Parathyroid adenoma (tissue), 2 donors: ENCODE measurements at regions not wholly inside any gene's neighbourhood (a gene's known extent, or its start where the extent isn't known, plus 50 kb on each side); places are given as distances from the start of the nearest gene placed in this dataset.

Experiments used
- H2AFZ ChIP-seq: fragments of 300-600 bp; sonication (generic); one replicate; pipeline ENCODE4 v1.7.0; 2017; ENCODE audit warnings: antibody characterized with exemption, mild to moderate bottlenecking
- H3K27ac ChIP-seq: fragments of 300-600 bp; sonication (generic); one replicate; pipeline ENCODE4 v1.7.0; 2017
- H3K27me3 ChIP-seq: fragments of 300-600 bp; sonication (generic); one replicate; pipeline ENCODE4 v1.7.0; 2017; ENCODE audit warnings: low read length; ENCODE audit not compliant: control insufficient read depth, insufficient read depth
- H3K36me3 ChIP-seq: fragments of 300-600 bp; sonication (generic); one replicate; pipeline ENCODE4 v1.7.0; 2017; ENCODE audit warnings: low read length; ENCODE audit not compliant: control insufficient read depth, insufficient read depth
- H3K4me1 ChIP-seq: fragments of 300-600 bp; sonication (generic); one replicate; pipeline ENCODE4 v1.7.0; 2017; ENCODE audit warnings: control low read depth
- H3K4me2 ChIP-seq: fragments of 300-600 bp; sonication (generic); one replicate; pipeline ENCODE4 v1.7.0; 2017; ENCODE audit warnings: low read length
- H3K4me3 ChIP-seq: fragments of 300-600 bp; sonication (generic); one replicate; pipeline ENCODE4 v1.7.0; 2017; ENCODE audit warnings: low read depth, low read length
- H3K79me2 ChIP-seq: fragments of 300-600 bp; sonication (generic); one replicate; pipeline ENCODE4 v1.7.0; 2017; ENCODE audit warnings: control low read depth
- H3K9ac ChIP-seq: fragments of 300-600 bp; sonication (generic); one replicate; pipeline ENCODE4 v1.7.0; 2017; ENCODE audit warnings: mild to moderate bottlenecking
- H3K9me3 ChIP-seq: fragments of 300-600 bp; sonication (generic); one replicate; pipeline ENCODE4 v1.7.0; 2017; ENCODE audit warnings: low read length; ENCODE audit not compliant: control insufficient read depth
- CTCF ChIP-seq: fragments of 300-600 bp; sonication (generic); IDR thresholded peaks from one replicate; pipeline ENCODE4 v1.7.0; 2017; ENCODE audit warnings: antibody characterized with exemption, mild to moderate bottlenecking
- donor health status: primary hyperparathyroidism.

- no peaks in the 10 kb centered on the region for H3K27me3 ChIP-seq
- no peaks in the 10 kb centered on the region for H3K9me3 ChIP-seq
- no peak overlapping the region for H2AFZ ChIP-seq
- no peak overlapping the region for H3K4me3 ChIP-seq
- no peak overlapping the region for H3K4me2 ChIP-seq
- H3K27ac ChIP-seq: no peak overlapping the region
- no peak for TF ChIP-seq CTCF
- H3K4me1 ChIP-seq: peaks cover 4% of the 10 kb centered on the region
- no peak overlapping the region for H3K9ac ChIP-seq
- H3K79me2 ChIP-seq: no peaks in the 10 kb centered on the region
- no peaks in the 10 kb centered on the region for H3K36me3 ChIP-seq
These were observed 62.0 kb upstream of the RNU6ATAC start for GRCh38 chr9:134226221-134226930.

GRCh38 chr9:134227451-134228411 is 63.4 kb upstream of the RNU6ATAC start:
- Histone ChIP-seq H3K79me2 (no peaks in the 10 kb centered on the region), H3K9ac (no peak overlapping the region), H3K9me3 (no peaks in the 10 kb centered on the region), H3K4me3 (no peak overlapping the region), H3K27me3 (no peaks in the 10 kb centered on the region), H3K4me1 (peaks cover 4% of the 10 kb centered on the region), H3K36me3 (no peaks in the 10 kb centered on the region), H3K27ac (no peak overlapping the region), H3K4me2 (no peak overlapping the region), H2AFZ (no peak overlapping the region)
- TF ChIP-seq CTCF: no peak

GRCh38 chr9:134228649-134229048 is 64.3 kb upstream of the RNU6ATAC start:
- H3K4me2 ChIP-seq: no peak overlapping the region
- H3K9me3 ChIP-seq: no peaks in the 10 kb centered on the region
- TF ChIP-seq CTCF: no peak
- peaks cover 4% of the 10 kb centered on the region for H3K4me1 ChIP-seq
- no peak overlapping the region for H3K4me3 ChIP-seq
- no peak overlapping the region for H3K9ac ChIP-seq
- H3K27ac ChIP-seq: no peak overlapping the region
- H3K79me2 ChIP-seq: no peaks in the 10 kb centered on the region
- no peaks in the 10 kb centered on the region for H3K36me3 ChIP-seq
- no peak overlapping the region for H2AFZ ChIP-seq
- H3K27me3 ChIP-seq: no peaks in the 10 kb centered on the region

GRCh38 chr9:134229466-134230091 is 65.2 kb upstream of the RNU6ATAC start:
- Histone ChIP-seq H3K9ac (no peak overlapping the region), H3K79me2 (no peaks in the 10 kb centered on the region), H3K4me2 (no peak overlapping the region), H3K4me1 (peaks cover 4% of the 10 kb centered on the region), H3K36me3 (no peaks in the 10 kb centered on the region), H3K27me3 (no peaks in the 10 kb centered on the region), H2AFZ (no peak overlapping the region), H3K27ac (no peak overlapping the region), H3K9me3 (no peaks in the 10 kb centered on the region), H3K4me3 (no peak overlapping the region)
- TF ChIP-seq CTCF: no peak
